ENCODE measurements at regions not wholly inside any gene's neighbourhood (a gene's known extent, or its start where the extent isn't known, plus 50 kb on each side); places are given as distances from the start of the nearest gene placed in this dataset.

DNA sequence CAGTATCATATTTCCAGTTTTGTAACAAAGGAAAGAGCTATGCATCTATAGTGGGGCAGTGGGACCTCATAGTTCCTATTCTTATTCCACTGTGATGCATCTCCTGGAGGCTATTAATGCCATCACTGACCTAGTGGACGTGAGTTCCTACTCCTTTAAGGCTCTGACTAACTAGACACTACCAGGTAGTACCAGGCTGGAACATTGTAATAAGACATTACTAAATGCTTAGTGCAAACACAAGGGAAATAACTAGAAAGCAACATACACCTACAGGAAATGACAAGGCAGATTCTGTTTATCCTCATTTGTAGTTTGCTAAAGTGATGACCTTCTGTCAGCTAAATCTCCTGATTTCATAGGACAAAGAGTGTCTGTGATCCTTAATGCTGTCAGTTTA, 192.5 kb downstream of the POSTN start:
- TF ChIP-seq FOXA1 (IDR thresholded peaks at IDR 0.05) (no peak), ZNF384 (IDR thresholded peaks at IDR 0.05) (no peak), SP1 (IDR thresholded peaks at IDR 0.05) (no peak), ELF4 (IDR thresholded peaks at IDR 0.05) (no peak), SUZ12 (IDR thresholded peaks at IDR 0.05) (no peak), BHLHE40 (IDR thresholded peaks at IDR 0.05; ENCODE audit: borderline replicate concordance) (no peak), LEF1 (IDR thresholded peaks at IDR 0.05; ENCODE audit: borderline replicate concordance) (no peak), FOXM1 (IDR thresholded peaks at IDR 0.05; ENCODE audit: borderline replicate concordance) (no peak), NFRKB (IDR thresholded peaks at IDR 0.05) (no peak), CTBP1 (IDR thresholded peaks at IDR 0.05; ENCODE audit: borderline replicate concordance) (no peak), ARNT (IDR thresholded peaks at IDR 0.05) (no peak), TARDBP (IDR thresholded peaks at IDR 0.05) (no peak), FOXK2 (IDR thresholded peaks at IDR 0.05) (no peak)

Data from HEK293T (cell line).